GM18505 (cell line): ENCODE measurements at regions not wholly inside any gene's neighbourhood (a gene's known extent, or its start where the extent isn't known, plus 50 kb on each side); places are given as distances from the start of the nearest gene placed in this dataset.
"Not testable (repeated sequence)": the region's sequence is repeated elsewhere in the genome, so short reads cannot be mapped to it uniquely, and the experiment has no call there.

Experiments used
- ATAC-seq: cut with Tn5 transposase; IDR thresholded peaks from one replicate; pipeline ENCODE4 v1.9.1; 2021; ENCODE audit not compliant: unreplicated experiment
- POLR2A ChIP-seq: IDR thresholded peaks from 4 replicates; pipeline ENCODE4 v1.6.1; 2011; ENCODE audit warnings: borderline replicate concordance; ENCODE audit not compliant: insufficient read depth, insufficient read length; ENCODE audit errors: extremely low read depth

DNA sequence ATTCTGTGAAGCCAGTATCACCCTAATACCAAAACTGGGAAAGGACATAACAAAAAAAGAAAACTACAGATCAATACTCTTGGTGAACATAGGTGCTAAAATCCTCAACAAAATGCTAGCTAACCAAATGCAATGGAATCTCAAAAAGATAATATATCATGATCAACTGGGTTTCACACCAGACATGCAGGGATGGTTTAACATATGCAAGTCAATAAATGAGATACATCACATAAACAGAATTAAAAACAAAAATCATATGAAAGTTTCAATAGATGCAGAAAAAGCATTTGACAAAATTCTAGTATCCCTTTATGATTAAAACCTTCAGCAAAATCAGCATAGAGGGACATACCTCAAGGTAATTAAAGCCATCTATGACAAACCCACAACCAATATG lies 198.2 kb upstream of the NDUFV2 start:
- no peak for TF ChIP-seq POLR2A
- no peak for ATAC-seq

DNA sequence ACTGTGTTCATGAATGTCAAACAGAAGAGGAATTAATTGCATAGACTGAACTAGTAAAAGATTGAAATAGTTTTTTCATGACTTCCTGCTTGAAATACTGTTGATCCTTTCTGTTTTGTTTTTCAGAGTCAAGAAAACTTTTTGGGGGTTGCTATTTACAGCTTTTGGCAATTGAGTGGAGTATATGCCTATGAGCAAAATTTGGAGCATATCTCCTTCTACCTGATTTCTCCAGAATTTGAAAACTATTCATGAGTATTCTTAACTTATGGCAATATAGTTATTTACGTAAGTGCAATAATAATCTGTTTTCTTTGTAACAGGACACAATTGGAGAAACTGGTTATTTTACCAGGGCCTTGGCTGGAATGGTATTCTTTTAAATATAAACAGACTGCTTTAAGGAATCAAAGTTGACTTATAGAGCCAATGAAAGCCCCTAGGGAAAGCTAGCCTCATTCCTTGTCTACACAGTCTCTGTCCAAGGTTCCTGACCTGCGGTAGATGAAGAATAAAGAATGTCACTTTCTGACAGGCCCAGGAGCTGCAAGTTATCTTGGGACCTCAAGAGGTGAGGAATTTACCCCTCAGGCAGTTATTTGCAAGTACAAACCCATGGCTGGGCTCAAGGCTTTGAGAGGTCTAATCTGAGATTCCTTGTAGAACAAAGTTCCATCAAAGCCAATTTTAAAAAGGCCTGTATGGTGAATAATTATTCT lies 193.5 kb upstream of the NDUFV2 start:
- no peak for TF ChIP-seq POLR2A
- no peak for ATAC-seq

DNA sequence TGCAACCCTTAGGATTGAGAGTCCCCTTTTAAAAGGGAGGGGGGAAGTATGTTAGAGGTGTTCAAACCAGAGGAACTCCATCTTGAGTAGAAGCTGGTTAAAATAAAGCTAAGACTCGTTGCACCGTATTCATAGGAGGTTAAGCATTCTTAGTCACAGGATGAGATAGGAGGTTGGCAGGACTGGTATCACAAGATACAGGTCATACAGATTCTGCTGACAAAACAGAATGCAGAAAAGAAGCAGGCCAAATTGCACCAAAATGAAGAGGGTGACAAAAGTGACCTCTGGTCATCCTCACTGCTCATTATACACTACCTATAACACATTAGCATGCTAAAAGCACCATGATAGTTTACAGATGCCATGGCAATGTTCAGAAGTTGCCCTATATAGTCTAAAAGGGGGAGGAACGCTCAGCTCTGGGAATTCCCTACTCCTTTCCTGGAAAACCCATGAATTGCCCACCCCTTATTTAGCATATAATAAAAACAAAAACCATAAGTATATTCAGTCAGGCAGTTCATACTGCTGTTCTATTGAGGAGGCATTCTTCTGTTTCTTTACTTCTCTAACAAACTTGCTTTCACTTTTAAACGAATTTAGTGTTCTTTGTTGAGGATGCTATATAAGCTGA lies 192.2 kb upstream of the NDUFV2 start:
- ATAC-seq, result no peak

DNA sequence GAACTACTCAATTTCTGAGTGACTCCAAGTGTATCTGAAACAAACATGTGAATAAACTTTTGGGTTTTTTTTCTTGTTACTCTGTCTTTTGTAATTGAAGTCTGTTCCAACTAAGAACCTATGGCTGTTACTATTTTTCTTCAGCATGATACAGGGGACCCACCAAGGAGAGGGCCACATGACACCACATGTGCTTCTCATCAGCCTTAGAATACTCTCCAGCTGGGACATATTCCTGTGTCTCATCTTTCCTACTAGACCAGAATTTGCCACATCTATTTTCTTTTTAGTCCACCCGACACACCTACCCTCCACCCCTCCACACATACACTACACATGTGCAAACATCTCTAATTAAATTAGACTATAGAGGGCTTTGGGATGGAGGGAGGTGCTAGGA lies 191.7 kb upstream of the NDUFV2 start:
- no peak for ATAC-seq
- no peak for TF ChIP-seq POLR2A

More for the DNA sequence above, 192.2 kb upstream of the NDUFV2 start:
- TF ChIP-seq POLR2A, result no peak

DNA sequence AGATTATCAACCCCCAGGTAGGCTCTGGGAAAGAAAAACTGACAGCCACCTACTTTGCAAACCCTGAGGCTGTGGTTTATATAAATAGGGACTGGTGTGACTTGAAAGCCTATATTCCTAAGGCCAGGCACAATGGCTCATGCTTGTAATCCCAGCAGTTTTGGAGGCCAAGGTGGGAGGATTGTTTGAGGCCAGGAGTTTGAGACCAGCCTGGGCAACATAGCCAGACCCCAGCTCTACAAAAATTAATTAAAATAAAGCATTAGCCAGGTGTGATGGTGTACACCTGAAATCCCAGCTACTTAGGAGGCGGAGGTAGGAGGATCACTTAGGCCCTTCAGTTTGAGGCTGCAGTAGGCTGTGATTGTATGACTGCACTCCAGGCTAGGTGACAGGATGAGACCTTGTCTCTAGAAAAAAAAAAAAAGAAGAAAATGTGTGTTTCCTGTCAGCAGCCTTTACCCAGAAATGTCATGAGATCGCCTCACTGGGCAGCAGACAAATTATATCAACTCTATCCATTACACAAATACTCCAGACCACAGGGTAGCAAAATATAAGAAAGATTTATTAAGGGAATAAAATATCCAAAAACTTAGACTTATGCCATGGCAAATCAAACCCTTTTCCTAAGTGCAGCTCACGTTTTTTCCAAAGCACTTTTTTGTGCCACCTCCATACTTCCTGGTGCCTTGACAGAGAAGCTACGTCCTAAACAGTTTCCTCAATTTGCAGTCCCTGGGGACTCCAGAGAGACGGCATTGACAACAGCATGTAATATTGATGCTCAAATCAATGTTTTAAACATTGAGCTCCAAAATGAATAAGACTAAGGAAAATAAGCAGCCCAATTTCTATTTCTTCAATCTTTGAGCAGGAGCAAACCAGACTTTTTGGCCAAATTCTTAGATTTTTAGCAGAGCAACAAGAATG lies 190.8 kb upstream of the NDUFV2 start:
- no peak for TF ChIP-seq POLR2A
- no peak for ATAC-seq

DNA sequence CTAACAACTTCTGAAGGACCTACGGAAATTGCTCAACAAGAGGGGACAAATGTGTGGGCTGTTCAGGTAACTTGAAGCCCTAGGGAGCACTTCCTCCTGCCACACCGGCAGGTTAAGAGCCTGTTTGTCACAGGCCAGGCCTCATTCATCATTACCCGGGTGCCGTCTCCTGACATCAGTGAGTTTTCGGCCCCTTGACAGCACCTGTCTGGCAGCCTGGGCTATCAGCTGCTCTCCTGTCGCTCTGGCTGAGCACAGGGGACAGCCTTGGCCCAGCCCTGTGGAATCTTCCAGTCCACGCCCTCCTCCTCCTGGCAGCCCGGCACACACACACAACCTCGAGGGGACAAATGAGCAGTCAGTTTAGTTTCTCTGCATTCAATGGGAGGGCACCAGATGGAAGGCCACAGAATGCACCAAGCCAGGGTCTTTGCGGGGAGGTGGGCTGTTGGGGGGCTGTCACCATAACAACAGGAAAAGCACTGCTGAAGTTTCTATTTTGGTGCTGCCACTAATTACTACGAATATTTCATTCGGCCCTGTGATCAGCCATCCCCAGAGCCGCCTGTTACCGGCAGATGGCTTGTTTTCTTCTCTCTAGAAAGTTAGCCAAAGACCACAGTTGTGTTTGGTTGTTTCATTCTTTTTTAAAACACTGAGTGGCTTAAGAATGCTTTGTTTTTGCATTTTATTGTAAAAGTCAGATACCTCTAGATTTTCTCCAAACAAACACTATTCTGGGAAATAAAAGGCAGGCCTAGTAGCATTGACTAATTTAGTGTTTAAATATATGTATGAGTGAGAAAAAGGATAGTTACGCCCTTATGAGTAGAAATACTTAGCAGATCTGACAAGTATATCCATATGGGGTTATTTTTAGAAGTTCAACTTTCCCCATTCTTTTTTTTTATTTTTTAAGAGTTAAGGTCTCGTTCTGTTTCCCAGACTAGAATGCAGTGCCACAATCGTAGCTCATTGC lies 189.9 kb upstream of the NDUFV2 start:
- peak; percentile 59 for ATAC-seq
- TF ChIP-seq POLR2A, result no peak

DNA sequence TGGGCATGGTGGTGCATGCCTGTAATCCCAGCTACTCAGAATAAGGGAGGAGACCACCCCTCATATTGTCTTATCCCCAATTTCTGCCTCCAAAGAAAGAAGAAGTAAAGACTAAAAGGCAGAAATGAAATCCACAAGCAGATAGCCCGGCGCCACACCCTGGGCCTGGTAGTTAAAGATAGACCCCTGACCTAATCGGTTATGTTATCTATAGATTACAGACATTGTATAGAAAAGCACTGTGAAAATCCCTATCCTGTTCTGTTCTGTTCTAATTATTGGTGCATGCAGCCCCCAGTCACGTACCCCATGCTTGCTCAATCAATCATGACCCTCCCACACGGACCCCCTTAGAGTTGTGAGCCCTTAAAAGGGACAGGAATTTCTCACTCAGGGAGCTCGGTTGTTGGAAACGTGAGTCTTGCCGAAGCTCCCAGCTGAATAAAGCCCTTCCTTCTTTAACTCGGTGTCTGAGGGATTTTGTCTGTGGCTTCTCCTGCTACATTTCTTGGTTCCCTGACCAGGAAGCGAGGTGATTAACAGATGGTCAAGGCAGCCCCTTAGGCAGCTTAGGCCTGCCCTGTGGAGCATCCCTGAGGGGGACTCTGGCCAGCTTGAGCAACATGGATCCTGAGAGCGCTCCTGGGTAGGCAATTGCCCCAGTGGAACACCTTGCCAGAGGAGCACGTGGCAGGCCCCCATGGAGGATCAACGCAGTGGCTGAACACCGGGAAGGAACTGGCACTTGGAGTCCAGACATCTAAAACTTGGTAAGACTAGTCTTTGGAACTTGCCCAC lies 188.7 kb upstream of the NDUFV2 start:
- not testable (repeated sequence) for ATAC-seq

DNA sequence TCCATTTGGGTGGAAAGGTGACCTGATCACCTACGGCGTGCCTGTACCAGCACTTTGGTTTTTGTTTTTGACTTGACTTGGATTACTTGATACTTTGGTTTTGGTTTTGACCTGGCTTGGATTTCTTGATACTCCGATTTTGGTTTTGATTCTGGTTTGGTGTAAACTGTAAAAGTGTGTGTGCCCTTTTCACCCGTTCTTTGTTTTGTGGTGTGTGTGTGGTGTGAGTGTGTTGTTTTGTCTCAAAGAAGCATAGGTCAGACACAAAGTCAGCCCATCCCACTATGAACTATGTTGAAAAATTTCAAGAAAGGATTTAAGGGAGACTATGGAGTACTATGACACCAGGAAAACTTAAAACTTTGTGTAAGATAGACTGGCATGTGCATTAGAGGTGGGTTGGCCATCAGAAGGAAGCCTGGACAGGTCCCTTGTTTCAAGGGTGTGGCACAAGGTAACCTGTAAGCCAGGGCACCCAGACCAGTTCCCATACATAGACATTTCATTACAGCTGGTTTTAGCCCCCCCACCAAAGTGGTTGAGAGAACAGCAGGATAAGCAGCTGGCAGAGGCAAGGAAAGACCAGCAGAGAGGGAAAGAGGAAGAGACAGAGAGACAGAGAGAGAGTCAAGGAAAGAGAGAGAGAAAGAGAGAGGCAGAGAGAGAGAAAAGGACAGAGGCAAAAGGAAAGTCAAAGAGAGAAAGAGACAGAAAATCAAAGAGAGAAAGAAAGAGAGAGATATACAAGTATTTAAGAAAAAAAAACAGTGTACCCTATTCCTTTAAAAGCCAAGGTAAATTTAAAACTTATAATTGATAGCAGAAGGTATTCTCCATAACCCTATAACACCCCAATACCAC lies 187.9 kb upstream of the NDUFV2 start:
- not testable (repeated sequence) for ATAC-seq

DNA sequence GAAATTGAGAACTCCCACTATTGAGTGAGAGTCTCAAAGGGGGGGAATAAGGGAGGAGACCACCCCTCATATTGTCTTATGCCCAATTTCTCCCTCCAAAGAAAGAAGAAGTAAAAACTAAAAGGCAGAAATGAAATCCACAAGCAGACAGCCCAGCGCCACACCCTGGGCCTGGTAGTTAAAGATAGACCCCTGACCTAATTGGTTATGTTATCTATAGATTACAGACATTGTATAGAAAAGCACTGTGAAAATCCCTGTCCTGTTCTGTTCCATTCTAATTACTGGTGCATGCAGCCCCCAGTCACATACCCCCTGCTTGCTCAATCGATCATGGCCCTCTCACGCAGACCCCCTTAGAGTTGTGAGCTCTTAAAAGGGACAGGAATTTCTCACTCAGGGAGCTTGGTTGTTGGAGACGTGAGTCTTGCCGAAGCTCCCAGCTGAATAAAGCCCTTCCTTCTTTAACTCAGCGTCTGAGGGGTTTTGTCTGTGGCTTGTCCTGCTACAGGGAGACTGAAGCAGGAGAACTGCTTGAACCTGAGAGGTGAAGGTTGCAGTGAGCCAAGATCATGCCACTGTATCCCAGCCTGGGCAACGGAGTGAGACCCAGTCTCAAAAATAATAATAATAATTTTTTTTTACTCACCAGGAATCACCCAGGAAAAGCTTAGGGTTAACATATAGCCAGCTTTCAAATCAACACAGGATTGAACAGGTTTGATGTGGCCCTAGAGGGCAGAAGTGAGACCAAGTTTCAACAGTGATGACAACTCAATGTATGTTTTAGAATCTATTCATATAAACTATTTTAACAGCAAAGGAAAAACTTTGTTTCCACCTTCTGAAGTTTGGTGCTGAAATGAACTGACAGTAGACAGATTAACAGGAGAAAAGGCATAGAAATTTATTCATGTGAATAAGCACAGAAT lies 181.4 kb upstream of the NDUFV2 start:
- not testable (repeated sequence) for ATAC-seq

DNA sequence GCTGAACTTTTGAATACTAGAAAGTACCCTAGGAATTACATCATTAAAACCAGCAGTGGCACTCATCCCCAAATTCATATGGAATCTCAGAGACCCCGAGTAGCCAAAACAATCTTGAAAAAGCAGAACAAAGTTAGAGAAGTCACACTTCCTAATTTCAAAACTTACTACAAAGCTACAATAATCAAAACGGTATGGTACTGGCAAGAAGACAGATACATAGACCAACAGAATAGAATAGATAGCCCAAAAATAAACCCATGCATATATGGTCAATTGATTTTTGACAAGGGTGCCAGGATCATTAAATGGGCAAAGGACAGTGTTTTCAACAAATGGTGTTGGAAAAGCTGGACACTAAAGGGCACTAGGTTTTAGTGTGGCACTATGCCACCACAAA lies 176.0 kb upstream of the NDUFV2 start:
- ATAC-seq, result no peak
- no peak for TF ChIP-seq POLR2A

DNA sequence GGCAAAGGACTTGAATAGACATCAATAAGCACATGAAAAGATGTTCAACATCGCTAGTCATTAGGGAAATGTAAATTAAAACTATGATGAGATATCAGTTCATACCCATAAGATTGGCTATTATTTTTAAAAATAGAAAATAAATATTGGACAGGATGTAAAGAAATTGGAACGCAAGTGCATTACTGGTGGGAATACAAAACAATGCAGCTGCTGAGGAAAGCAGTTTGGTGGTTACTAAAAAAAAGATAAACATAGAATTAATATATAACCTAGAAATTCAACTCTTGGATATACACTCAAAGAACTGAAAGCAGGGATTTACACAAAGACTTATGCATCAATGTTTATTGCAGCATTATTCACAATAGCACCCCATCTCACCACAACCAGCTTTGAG lies 174.5 kb upstream of the NDUFV2 start:
- no peak for ATAC-seq
- TF ChIP-seq POLR2A, result no peak
